ENCODE measurements at regions not wholly inside any gene's neighbourhood (a gene's known extent, or its start where the extent isn't known, plus 50 kb on each side); places are given as distances from the start of the nearest gene placed in this dataset.

DNA sequence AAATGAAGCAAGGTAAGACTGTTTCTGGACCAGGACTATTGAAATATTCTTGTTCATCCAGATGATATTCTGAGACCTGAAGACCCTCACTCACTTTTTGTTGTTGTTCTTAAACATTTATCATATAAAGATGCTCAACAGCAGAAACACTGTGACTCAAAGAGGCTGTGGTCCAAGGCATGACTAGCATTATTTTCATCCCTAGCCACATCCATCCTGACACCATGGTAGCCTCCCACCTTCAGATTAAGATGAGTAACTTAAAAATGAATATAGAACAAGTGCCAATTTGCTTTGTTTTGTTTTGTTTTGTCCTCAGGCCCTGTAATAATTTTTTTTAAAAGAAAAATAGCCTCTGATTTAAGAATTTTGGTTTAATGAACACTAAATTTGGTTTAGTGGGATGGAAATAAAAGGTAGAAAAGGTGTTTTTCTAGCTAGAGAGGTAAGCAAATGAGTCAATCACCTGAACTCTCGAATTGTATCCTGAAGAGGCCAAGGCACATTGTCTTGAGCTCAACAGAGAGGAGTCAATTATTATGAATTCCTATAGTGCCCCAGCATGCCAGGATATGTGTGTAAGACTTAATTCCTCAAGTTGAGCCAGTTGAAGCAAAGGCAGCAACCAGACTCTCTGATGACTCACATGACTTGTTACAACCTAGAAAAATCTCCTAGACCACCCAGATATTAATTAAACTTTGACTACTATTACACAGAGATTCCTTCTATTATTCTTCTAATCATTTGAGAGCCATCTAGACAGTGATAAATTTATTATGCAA lies 380.1 kb upstream of the TUSC1 start:
- TF ChIP-seq, protein P1, sequence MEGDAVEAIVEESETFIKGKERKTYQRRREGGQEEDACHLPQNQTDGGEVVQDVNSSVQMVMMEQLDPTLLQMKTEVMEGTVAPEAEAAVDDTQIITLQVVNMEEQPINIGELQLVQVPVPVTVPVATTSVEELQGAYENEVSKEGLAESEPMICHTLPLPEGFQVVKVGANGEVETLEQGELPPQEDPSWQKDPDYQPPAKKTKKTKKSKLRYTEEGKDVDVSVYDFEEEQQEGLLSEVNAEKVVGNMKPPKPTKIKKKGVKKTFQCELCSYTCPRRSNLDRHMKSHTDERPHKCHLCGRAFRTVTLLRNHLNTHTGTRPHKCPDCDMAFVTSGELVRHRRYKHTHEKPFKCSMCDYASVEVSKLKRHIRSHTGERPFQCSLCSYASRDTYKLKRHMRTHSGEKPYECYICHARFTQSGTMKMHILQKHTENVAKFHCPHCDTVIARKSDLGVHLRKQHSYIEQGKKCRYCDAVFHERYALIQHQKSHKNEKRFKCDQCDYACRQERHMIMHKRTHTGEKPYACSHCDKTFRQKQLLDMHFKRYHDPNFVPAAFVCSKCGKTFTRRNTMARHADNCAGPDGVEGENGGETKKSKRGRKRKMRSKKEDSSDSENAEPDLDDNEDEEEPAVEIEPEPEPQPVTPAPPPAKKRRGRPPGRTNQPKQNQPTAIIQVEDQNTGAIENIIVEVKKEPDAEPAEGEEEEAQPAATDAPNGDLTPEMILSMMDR (conservative IDR thresholded peaks at IDR 0.05; ENCODE audit: low read depth, low read length) = no peak
- peak; percentile 2 for DNase-seq (ENCODE audit: low read depth)

DNA sequence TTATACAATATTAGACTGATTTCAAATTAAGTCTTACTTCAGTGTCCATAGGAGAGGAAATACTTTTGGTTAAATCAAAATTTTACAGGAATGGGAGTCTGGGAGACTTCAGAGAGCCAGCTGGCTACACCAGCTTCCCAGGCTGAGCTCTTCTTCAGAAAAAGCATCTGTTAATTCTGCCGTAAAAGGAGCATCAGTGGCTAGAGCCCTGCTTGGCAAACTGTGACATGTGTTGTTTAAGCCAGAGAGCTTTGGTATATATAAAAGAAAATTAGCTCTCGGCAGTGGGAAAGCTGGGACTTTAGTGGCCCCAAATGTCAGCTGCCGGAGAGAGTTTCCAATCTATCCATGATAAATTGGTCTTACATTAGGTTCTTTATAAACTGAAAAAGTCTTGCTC lies 378.8 kb upstream of the TUSC1 start:
- TF ChIP-seq, protein P1 (conservative IDR thresholded peaks at IDR 0.05; ENCODE audit: low read depth, low read length) = no peak
- H3K4me3 ChIP-seq (ENCODE audit: low read depth, low read length) = no peak overlapping the region
- DNase-seq (ENCODE audit: low read depth) = no peak

More for the DNA sequence above, 380.1 kb upstream of the TUSC1 start:
- H3K4me3 ChIP-seq (ENCODE audit: low read depth, low read length) = no peak overlapping the region

DNA sequence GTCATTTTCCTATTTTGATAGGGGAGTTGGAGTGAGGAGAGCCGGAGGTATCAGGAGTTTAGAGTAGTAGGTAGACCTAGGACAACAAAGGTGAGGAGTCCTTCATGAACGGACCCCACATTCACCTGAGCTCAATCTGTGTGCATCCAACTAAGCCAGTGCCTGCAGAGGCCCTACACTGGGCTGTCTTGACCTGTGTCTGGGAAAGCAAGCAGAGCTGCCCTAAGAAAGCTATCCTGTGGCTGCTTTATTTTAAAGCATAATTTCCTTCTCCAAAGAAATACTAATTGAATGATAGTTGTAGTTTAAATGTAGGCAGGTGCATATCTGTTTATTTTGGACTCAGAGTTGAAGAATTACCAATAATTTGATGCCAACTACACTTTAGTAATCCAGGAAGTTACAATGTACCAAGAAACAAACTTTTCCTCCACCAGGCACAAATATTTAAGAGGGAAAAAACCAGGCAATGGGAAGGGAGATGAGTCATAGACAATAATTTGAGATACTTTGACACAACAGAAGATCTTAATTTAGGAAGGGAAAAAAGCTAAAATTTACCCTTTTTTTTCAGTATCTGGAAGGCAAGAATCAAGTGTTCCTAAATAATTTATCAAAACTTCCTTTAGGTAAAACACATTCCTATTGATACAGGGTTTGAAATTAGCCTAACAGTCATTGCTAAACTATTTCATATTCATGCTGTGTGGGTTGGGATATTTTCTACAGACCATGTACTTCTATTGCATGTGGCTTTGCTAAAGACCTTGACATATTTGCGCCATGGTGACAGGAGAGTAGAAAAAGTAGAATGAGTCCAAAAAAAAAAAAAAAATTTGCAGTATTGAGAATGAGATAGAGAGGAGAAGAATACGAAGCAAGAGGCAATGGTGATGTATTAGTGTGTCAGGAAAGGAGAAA lies 376.6 kb upstream of the TUSC1 start:
- H3K4me3 ChIP-seq (ENCODE audit: low read depth, low read length) = no peak overlapping the region
- TF ChIP-seq, protein P1 (conservative IDR thresholded peaks at IDR 0.05; ENCODE audit: low read depth, low read length) = no peak
- no peak for DNase-seq (ENCODE audit: low read depth)

DNA sequence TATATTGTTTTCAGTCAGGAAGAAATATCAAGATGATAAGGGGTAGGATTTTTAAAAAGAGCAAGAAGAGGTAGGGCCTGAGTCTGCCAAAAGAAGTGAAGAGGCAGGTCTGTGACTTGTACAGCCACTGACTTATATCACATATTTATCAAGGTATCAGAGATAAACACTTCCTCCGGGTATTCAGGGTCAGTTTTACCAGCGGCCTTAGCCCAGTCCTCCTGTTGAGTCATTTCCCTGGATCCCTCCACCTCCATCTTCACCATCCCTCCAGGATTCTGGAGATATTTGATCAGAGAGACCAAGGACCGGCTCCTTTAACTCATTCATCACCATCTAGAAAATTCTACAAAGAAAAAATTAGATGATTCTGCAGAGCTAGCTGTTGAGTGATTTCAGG lies 375.7 kb upstream of the TUSC1 start:
- DNase-seq (ENCODE audit: low read depth) = no peak
- TF ChIP-seq, protein P1 (conservative IDR thresholded peaks at IDR 0.05; ENCODE audit: low read depth, low read length) = no peak
- H3K4me3 ChIP-seq (ENCODE audit: low read depth, low read length) = no peak overlapping the region

DNA sequence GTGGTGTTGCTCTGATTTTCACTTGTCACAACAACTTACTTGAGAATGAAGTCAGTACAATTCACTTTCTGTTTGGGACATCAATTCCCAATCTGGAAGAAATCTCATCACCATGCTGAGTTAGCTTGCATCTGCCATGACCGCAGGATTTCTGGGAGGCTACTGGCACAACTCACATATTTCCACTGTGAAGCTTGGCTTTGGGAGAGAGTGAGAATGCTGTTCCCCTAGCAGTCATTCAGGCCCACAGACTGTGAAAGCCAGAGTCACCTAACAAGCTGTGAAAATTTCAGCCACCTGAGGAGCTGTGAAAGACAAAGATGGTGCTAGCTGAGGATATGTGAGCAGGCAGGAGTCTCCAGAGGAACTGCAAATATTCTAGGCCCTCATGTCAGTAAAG lies 365.2 kb upstream of the TUSC1 start:
- H3K4me3 ChIP-seq (ENCODE audit: low read depth, low read length) = no peak overlapping the region
- no peak for DNase-seq (ENCODE audit: low read depth)
- TF ChIP-seq, protein P1 (conservative IDR thresholded peaks at IDR 0.05; ENCODE audit: low read depth, low read length) = no peak

DNA sequence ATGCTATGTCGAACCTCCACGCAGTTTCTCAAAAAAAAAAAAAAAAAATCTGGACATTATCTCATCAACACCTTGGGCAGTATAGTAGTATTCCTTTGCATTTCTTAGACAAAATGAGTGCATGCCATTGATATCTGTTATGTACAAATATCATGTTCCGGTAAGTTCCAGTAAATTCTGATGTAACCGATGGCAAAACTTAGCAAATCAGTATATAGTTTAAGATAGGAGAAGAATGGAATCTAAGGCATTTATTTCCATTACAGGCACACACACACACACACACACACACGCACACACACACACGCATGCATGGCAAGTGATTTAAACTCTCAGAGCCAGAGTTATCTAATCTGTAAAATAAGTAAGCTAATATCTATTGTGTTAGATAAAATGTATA lies 356.5 kb upstream of the TUSC1 start:
- peak; percentile 4 for DNase-seq (ENCODE audit: low read depth)
- TF ChIP-seq, protein P1 (conservative IDR thresholded peaks at IDR 0.05; ENCODE audit: low read depth, low read length) = no peak
- H3K4me3 ChIP-seq (ENCODE audit: low read depth, low read length) = no peak overlapping the region

Measured in choroid plexus epithelial cell (primary cell).